ENCODE measurements at regions not wholly inside any gene's neighbourhood (a gene's known extent, or its start where the extent isn't known, plus 50 kb on each side); places are given as distances from the start of the nearest gene placed in this dataset.

DNA sequence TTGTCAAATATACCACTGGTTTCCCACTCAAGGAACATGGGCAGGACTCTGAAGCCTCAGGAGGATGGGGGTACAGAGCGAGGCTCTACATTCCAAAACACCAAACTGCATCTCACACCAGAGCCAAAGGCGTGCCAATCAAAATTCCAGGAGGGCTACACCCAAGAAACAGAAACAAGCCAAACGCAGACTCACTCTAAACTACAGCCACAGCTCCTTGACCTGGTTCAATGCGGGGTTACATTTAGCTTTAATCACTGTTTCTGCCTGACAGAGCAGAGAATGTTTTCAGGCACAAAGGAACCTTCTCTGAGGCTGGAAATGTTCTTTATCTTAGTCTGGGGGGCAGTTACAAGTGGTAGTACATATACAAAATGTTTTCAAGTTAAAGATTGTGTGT, 2121.5 kb upstream of the AGA start:
- no peak overlapping the region for H3K4me3 ChIP-seq (ENCODE audit: control insufficient read depth, low read depth, low read length)
- no peak for DNase-seq (ENCODE audit: low read depth)
- TF ChIP-seq, protein P1, sequence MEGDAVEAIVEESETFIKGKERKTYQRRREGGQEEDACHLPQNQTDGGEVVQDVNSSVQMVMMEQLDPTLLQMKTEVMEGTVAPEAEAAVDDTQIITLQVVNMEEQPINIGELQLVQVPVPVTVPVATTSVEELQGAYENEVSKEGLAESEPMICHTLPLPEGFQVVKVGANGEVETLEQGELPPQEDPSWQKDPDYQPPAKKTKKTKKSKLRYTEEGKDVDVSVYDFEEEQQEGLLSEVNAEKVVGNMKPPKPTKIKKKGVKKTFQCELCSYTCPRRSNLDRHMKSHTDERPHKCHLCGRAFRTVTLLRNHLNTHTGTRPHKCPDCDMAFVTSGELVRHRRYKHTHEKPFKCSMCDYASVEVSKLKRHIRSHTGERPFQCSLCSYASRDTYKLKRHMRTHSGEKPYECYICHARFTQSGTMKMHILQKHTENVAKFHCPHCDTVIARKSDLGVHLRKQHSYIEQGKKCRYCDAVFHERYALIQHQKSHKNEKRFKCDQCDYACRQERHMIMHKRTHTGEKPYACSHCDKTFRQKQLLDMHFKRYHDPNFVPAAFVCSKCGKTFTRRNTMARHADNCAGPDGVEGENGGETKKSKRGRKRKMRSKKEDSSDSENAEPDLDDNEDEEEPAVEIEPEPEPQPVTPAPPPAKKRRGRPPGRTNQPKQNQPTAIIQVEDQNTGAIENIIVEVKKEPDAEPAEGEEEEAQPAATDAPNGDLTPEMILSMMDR (IDR thresholded peaks at IDR 0.05; ENCODE audit: control insufficient read depth, insufficient read depth, low read depth, low read length, missing control alignments): no peak

DNA sequence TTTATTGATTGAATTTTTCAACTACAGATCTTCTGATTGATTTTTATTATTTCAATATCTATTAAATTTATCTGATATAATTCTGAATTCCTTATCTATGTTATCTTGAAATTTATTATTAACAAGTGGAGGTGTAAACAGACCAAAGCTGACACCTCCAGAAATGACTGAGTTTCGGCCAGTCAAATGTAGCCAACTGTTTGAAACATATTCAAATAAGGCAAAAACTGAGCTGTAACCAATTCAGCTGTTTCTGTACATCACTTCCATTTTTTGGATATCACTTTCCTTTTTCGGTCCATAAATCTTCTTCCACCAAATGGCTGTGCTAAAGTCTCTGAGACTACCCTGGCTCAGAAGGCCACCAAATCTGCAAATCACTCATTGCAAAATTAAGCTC, 2127.3 kb upstream of the AGA start:
- no peak for DNase-seq (ENCODE audit: low read depth)
- TF ChIP-seq, protein P1 (IDR thresholded peaks at IDR 0.05; ENCODE audit: control insufficient read depth, insufficient read depth, low read depth, low read length, missing control alignments): no peak
- H3K4me3 ChIP-seq (ENCODE audit: control insufficient read depth, low read depth, low read length): no peak overlapping the region

DNA sequence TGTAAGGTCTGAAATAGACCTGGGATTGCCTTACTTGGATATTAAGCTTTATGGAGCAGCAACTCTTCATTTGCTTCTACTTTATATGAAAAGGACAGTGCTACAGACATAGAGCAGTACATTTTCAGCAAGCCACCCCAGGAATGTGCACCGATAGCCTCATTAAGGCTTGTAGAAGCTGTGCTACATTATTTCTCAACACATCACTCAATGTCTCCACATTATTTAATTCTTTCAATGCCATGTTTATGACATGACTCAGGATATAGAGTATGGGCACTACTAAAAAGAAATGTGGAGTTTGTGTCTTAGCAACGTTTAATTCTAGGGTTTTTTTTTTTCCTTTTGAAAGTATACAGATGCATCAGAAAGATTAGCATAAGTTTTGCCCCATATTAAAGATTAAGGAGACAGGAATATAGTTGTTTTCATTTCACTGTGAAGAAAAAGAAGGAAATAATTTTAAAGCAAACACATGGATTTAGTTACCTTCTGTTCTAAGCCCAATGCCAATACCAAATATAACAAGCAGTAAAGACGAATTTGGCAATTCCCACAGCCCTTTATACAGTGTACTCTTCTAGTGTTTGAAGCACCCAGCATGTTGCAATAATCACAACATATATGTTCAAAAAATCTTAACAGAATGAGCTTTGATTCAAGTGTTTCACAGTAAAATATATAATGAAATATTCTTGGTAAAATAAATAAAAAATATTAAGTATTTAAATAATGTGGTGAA, 2140.1 kb upstream of the AGA start:
- H3K4me3 ChIP-seq (ENCODE audit: control insufficient read depth, low read depth, low read length): no peak overlapping the region
- TF ChIP-seq, protein P1 (IDR thresholded peaks at IDR 0.05; ENCODE audit: control insufficient read depth, insufficient read depth, low read depth, low read length, missing control alignments): no peak
- no peak for DNase-seq (ENCODE audit: low read depth)

DNA sequence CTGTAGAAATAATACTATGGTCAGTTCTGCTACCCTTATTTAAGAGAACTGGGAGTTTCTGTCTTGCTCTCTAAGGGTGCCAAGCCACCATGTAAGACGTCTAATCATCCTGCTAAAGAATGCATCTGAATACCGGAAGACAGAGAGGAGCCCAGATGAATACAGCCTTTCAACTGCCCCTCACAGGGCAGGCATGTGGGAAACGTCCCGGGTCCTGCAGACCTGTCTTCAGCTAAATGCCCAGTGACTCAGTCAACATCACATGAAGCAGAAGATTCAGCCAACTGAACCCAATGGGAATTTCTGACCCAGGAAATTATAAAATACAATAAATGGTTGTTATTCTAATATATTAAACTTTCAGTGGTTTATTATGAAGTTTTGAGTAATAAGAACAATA, 2141.0 kb upstream of the AGA start:
- DNase-seq (ENCODE audit: low read depth): no peak
- H3K4me3 ChIP-seq (ENCODE audit: control insufficient read depth, low read depth, low read length): no peak overlapping the region
- TF ChIP-seq, protein P1 (IDR thresholded peaks at IDR 0.05; ENCODE audit: control insufficient read depth, insufficient read depth, low read depth, low read length, missing control alignments): no peak

DNA sequence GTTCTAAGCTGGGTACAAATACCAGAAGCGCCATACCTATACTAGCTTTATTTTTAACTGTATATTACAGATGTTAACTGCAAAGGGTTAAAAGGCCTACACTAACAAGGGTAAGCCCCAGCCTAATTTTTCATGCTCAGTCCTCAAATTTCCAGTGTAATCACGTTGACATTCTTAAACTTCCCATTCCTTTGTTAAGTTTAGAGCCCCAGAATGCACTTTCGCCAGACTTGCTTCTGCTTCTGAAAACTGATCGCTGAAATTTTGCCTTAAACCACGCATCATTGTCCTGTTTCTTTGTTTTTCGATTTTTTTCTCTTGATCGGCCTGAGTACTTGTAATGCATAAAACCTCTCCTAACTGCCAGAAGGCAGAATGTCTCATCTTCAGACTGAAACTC, 2141.9 kb upstream of the AGA start:
- no peak overlapping the region for H3K4me3 ChIP-seq (ENCODE audit: control insufficient read depth, low read depth, low read length)
- TF ChIP-seq, protein P1 (IDR thresholded peaks at IDR 0.05; ENCODE audit: control insufficient read depth, insufficient read depth, low read depth, low read length, missing control alignments): no peak
- DNase-seq (ENCODE audit: low read depth): no peak

DNA sequence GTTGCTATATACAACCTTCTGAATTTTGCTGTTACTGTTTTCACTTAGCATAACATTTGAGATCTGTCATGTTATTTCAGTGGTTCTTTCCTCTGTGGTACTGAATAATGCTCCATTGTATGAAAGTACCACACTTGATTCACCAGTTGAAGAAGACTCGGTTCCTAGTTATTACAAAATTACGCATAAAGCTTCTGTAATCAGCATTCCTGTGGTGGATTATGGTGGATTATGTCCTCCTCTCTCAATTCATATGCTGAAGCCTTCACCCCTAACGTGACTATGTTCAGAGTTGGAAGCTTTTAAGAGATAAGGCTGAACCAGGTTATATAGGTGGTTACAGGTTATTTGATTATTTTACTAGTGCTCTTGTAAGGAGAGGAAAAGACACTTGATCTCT, 2143.5 kb upstream of the AGA start:
- H3K4me3 ChIP-seq (ENCODE audit: control insufficient read depth, low read depth, low read length): no peak overlapping the region
- DNase-seq (ENCODE audit: low read depth): no peak
- TF ChIP-seq, protein P1 (IDR thresholded peaks at IDR 0.05; ENCODE audit: control insufficient read depth, insufficient read depth, low read depth, low read length, missing control alignments): no peak

Measured in AG09309 (cell line).